Nephron progenitor cell (in vitro differentiated cells): ENCODE measurements at regions not wholly inside any gene's neighbourhood (a gene's known extent, or its start where the extent isn't known, plus 50 kb on each side); places are given as distances from the start of the nearest gene placed in this dataset.
"Not testable (repeated sequence)": the region's sequence is repeated elsewhere in the genome, so short reads cannot be mapped to it uniquely, and the experiment has no call there.

ENCODE experiments used
- DNase-seq: peaks from one replicate; pipeline ENCODE4 v3.0.0; 2021
- H3K27ac Mint-ChIP-seq: 2 replicates; pipeline ENCODE4 v1.8.0; 2021; ENCODE audit warnings: mild to moderate bottlenecking, moderate library complexity, mixed read lengths
- H3K27me3 Mint-ChIP-seq: 2 replicates; pipeline ENCODE4 v1.8.0; 2021; ENCODE audit warnings: mild to moderate bottlenecking, low read depth, mixed read lengths; ENCODE audit not compliant: poor library complexity
- H3K36me3 Mint-ChIP-seq: 2 replicates; pipeline ENCODE4 v1.8.0; 2021; ENCODE audit warnings: low read depth, mixed read lengths
- H3K4me1 Mint-ChIP-seq: 2 replicates; pipeline ENCODE4 v1.8.0; 2021; ENCODE audit warnings: mixed read lengths
- H3K4me3 Mint-ChIP-seq: 2 replicates; pipeline ENCODE4 v1.8.0; 2021; ENCODE audit warnings: mild to moderate bottlenecking, moderate library complexity, mixed read lengths
- H3K9me3 Mint-ChIP-seq: 2 replicates; pipeline ENCODE4 v1.8.0; 2021; ENCODE audit warnings: mild to moderate bottlenecking, moderate library complexity, mixed read lengths
- TF ChIP-seq, protein P1 (sequence below): fragments of 200-600 bp; sonication (generic); IDR thresholded peaks from 2 replicates; pipeline ENCODE4 v1.5.0; 2021; ENCODE audit warnings: antibody characterized with exemption

DNA sequence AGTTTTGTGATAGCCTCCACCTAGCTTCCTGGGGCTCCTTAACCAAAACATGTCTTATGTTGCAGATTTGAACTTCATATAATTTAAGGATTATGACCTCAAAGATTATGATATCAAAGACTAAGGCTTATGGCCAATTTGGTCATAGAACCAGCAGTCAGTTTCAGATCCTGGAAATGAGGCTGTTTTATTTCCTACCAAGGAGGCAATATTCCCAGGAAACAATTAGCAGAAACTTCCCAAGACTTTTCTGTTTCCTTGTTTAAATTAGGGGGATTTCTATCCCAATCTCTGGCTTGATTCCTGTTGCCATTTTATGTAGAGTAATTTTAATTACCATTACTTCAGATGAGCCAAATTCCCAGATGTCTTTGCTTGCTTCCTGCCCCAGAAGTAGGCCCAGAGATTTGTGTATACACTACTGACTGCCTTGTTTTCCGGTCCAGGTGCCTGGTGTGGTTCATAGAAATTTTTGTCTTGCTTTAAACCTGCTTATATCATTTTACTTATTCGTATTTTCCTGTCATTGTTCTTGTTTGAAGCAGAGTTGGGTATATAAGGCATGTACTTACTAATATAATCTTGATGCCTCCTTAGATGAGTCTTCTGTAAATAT lies 119.2 kb upstream of the TMEM170B start:
- no peak overlapping the region for H3K4me3 Mint-ChIP-seq
- H3K9me3 Mint-ChIP-seq = peaks cover 23% of the 10 kb centered on the region

GRCh38 chr6:11416936-11417576 lies 120.5 kb upstream of the TMEM170B start:
- Mint-ChIP-seq H3K36me3 (peaks cover 7% of the 10 kb centered on the region), H3K27me3 (peaks cover 3% of the 10 kb centered on the region)

More for the DNA sequence above, 119.2 kb upstream of the TMEM170B start:
- peaks cover 3% of the 10 kb centered on the region for H3K4me1 Mint-ChIP-seq
- no peak overlapping the region for H3K27ac Mint-ChIP-seq
- DNase-seq = no peak
- peaks cover 7% of the 10 kb centered on the region for H3K36me3 Mint-ChIP-seq
- H3K27me3 Mint-ChIP-seq = no peaks in the 10 kb centered on the region
- TF ChIP-seq, protein P1, sequence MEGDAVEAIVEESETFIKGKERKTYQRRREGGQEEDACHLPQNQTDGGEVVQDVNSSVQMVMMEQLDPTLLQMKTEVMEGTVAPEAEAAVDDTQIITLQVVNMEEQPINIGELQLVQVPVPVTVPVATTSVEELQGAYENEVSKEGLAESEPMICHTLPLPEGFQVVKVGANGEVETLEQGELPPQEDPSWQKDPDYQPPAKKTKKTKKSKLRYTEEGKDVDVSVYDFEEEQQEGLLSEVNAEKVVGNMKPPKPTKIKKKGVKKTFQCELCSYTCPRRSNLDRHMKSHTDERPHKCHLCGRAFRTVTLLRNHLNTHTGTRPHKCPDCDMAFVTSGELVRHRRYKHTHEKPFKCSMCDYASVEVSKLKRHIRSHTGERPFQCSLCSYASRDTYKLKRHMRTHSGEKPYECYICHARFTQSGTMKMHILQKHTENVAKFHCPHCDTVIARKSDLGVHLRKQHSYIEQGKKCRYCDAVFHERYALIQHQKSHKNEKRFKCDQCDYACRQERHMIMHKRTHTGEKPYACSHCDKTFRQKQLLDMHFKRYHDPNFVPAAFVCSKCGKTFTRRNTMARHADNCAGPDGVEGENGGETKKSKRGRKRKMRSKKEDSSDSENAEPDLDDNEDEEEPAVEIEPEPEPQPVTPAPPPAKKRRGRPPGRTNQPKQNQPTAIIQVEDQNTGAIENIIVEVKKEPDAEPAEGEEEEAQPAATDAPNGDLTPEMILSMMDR = no peak

DNA sequence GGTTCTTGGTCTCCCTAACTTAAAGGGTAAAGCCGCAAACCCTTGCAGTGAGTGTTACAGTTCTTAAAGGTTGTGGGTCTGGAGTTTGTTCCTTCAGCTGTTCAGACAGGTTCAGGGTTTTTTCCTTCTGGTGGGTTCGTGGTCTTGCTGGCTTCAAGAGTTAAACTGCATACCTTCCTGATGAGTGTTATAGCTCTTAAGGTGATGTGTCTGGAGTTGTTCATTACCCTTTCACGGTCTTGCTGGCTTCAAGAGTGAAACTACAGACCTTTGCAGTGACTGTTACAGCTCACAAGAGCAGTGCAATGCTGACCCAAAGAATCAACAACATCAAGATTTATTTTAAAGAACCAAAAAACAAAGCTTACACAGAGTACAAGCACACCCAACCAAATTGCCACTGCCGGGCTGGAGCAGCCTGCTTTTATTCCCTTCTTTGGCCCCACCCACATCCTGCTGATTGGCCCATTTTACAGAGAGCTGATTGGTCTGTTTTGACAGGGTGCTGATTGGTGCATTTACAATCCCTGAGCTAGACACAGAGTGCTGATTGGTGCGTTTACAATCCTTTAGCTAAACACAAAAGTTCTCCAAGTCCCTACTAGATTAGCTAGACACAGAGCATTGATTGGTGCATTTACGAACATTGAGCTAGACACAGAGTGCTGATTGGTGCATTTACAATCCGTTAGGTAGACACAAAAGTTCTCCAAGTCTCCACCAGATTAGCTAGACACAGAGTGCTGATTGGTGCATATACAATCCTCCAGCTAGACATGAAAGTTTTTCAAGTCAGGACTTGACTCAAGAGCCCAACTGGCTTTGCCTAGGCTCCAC lies 121.2 kb upstream of the TMEM170B start:
- not testable (repeated sequence) for H3K4me3 Mint-ChIP-seq, H3K27ac Mint-ChIP-seq, H3K27me3 Mint-ChIP-seq, DNase-seq, H3K4me1 Mint-ChIP-seq, H3K36me3 Mint-ChIP-seq
- H3K9me3 Mint-ChIP-seq = peaks cover 23% of the 10 kb centered on the region

More at GRCh38 chr6:11416936-11417576, 120.5 kb upstream of the TMEM170B start:
- DNase-seq = no peak
- peaks cover 23% of the 10 kb centered on the region for H3K9me3 Mint-ChIP-seq
- peaks cover under 1% of the 10 kb centered on the region for H3K4me1 Mint-ChIP-seq
- TF ChIP-seq, protein P1 = no peak
- no peak overlapping the region for H3K27ac Mint-ChIP-seq
- no peak overlapping the region for H3K4me3 Mint-ChIP-seq

DNA sequence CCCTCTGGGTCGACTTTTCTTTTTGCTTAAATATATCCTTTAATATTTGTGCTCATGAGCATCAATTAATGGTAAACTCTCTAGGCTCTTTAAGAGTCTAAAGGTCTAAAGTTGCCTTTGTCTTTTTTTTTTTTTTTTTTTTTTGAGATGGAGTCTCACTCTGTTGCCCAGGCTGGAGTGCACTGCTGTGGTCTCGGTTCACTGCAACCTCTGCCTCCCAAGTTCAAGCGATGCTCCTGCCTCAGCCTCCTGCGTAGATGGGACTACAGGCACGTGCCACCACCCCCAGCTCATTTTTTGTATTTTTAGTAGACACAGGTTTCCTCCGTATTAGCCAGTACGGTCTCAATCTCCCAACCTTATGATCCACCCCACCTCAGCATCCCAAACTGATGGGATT lies 122.0 kb upstream of the TMEM170B start:
- H3K4me3 Mint-ChIP-seq = no peak overlapping the region
- peaks cover 19% of the 10 kb centered on the region for H3K9me3 Mint-ChIP-seq

DNA sequence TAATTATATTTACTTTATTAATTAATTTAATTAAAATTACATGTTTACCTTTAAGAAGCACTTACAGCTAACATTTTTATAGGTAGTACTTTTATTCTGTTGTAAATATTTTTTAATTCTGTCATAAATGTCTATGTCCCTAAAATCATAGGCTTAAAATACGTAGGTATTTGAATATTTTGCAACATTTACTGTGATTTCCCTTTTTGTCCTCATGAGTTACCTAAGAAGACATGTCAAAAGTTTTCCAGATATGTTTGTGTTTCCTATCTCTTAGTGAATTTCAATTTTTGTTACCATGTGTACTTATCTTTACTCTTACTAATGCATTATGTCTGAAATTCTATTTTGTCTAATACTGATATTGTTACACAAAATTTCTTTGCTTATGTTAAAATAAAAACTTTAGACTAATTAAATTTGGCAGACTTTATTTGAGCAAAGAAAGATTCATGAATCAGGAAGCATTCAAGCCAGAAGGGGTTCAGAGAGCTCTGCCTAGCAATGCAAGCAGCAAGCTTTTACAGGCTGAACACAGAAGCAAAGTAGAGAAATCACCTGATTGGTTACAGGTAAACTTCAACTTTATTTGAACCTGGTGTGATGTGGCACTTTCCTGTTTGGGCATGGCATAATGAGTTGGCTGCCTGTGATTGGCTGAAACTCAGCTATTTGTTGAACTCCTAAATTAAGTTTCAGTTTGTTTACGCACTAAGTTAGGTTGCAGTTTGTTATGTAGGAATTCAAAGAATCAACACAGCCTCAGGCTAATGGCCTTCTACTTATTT lies 123.2 kb upstream of the TMEM170B start:
- no peak for DNase-seq
- TF ChIP-seq, protein P1 = no peak
- H3K4me1 Mint-ChIP-seq = peaks cover 5% of the 10 kb centered on the region
- H3K36me3 Mint-ChIP-seq = peaks cover 7% of the 10 kb centered on the region
- no peak overlapping the region for H3K27ac Mint-ChIP-seq
- H3K27me3 Mint-ChIP-seq = peaks cover 3% of the 10 kb centered on the region
- H3K4me3 Mint-ChIP-seq = no peak overlapping the region
- H3K9me3 Mint-ChIP-seq = peaks cover 17% of the 10 kb centered on the region

More for the DNA sequence above, 122.0 kb upstream of the TMEM170B start:
- TF ChIP-seq, protein P1 = no peak
- DNase-seq = no peak
- Mint-ChIP-seq H3K36me3 (peaks cover 7% of the 10 kb centered on the region), H3K27me3 (peaks cover 3% of the 10 kb centered on the region), H3K27ac (no peak overlapping the region), H3K4me1 (peaks cover 5% of the 10 kb centered on the region)
